ENCODE measurements at regions not wholly inside any gene's neighbourhood (a gene's known extent, or its start where the extent isn't known, plus 50 kb on each side); places are given as distances from the start of the nearest gene placed in this dataset.
A peak's percentile ranks its signal among the peaks of the same experiment; 100 is the strongest.

- no peak for TF ChIP-seq EP300 (IDR thresholded peaks at IDR 0.05)
- no peak for TF ChIP-seq POLR2AphosphoS5 (IDR thresholded peaks at IDR 0.05)
- Histone ChIP-seq H3K4me1 (no peaks in the 10 kb centered on the region), H3K36me3 (no peaks in the 10 kb centered on the region), H3K27ac (no peak overlapping the region), H3K9me3 (peaks cover 0 to 3% (median 0%) of the 10 kb centered on the region in 4 donors), H3K27me3 (no peaks in the 10 kb centered on the region), H3K4me3 (no peak overlapping the region)
- WGBS, 5 donors: 83 to 96% (median 91%) methylated on average over 4 of the region's 4 CpGs
- intact Hi-C loops (cut with DNase I; ENCODE audit: low total_unique reads): no loop called here
- DNase-seq: no peak
Measured at GRCh38 chr6:81638366-81638765, 114.1 kb downstream of the TENT5A start.

DNA sequence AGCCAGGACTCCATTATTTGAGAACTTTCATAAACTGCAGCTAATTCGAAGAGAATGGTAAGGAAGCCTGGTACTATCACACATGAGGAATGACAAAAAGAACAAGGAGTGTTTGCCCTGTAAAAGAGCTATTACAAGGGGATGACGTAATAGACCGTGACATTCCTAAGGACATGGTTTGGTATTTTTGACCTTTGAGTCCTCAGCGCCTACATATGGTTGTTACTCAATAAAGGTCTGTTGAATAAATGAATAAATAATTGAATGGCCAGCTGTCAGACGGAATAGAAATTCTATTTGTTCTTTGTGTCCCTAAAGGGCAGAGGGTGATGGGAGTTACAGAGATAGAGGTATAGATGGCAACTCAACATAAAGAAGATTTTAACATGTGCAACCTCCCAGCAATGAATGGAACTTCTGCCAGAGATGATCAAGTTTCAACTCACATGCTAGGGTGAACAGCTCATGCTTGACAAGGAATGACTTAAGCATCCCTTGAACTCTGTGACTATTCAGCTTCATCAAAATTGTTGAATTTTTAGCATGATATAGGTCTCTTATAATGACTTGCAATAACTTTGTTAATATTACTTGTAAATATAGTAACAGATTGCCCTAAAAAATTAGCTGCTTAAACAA is 115.4 kb downstream of the TENT5A start:
- no peak for DNase-seq
- Histone ChIP-seq H3K9me3 (no peaks in the 10 kb centered on the region), H3K27me3 (no peaks in the 10 kb centered on the region), H3K4me3 (no peak overlapping the region), H3K36me3 (no peaks in the 10 kb centered on the region), H3K27ac (no peak overlapping the region), H3K4me1 (no peaks in the 10 kb centered on the region)
- TF ChIP-seq EP300 (IDR thresholded peaks at IDR 0.05) (no peak), POLR2AphosphoS5 (IDR thresholded peaks at IDR 0.05) (no peak), POLR2A (IDR thresholded peaks at IDR 0.05) (no peak)
- TF ChIP-seq, protein P1, sequence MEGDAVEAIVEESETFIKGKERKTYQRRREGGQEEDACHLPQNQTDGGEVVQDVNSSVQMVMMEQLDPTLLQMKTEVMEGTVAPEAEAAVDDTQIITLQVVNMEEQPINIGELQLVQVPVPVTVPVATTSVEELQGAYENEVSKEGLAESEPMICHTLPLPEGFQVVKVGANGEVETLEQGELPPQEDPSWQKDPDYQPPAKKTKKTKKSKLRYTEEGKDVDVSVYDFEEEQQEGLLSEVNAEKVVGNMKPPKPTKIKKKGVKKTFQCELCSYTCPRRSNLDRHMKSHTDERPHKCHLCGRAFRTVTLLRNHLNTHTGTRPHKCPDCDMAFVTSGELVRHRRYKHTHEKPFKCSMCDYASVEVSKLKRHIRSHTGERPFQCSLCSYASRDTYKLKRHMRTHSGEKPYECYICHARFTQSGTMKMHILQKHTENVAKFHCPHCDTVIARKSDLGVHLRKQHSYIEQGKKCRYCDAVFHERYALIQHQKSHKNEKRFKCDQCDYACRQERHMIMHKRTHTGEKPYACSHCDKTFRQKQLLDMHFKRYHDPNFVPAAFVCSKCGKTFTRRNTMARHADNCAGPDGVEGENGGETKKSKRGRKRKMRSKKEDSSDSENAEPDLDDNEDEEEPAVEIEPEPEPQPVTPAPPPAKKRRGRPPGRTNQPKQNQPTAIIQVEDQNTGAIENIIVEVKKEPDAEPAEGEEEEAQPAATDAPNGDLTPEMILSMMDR (IDR thresholded peaks at IDR 0.05): no peak
- WGBS, 5 donors: 82 to 92% (median 89%) methylated on average over 5 of the region's 5 CpGs
- intact Hi-C loops (cut with DNase I; ENCODE audit: low total_unique reads): no loop called here

DNA sequence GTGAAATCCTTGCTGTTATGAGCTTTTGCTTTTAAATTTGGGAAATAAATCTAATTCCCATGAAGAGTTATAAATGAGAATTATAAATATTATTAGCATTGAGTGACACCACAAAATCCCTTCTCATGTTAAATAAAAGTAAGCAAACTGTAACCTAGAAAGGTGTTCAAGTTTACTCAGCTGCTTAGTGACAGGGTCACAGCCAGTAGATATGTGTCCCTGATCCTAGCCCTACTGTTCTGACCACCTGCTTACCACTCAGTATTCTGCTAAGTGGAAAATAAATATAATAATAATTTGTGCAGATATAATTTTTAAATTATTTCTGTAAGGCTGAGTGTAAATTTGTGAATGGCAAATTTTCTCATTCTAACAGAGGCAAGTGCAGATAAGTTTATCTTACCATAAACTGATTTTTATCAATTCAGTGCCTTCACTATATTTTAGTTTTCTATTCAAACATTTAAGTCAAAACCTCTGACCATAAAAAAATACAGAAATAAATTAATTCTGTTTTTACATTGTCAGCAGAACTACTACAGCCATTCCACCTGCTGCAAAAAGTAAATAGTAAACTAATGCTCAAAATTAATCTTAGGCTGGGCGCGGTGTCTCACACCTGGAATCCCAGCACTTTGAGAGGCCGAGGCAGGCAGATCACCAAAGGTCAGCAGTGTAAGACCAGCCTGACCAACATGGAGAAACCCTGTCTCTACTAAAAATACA is 118.2 kb downstream of the TENT5A start:
- no peak for TF ChIP-seq EP300 (IDR thresholded peaks at IDR 0.05)
- TF ChIP-seq, protein P1 (IDR thresholded peaks at IDR 0.05): no peak
- TF ChIP-seq POLR2AphosphoS5 (IDR thresholded peaks at IDR 0.05): no peak
- TF ChIP-seq POLR2A (IDR thresholded peaks at IDR 0.05): no peak

GRCh38 chr6:81633391-81633790 is 119.1 kb downstream of the TENT5A start:
- TF ChIP-seq, protein P1 (IDR thresholded peaks at IDR 0.05): no peak
- TF ChIP-seq POLR2A (IDR thresholded peaks at IDR 0.05) (no peak), EP300 (IDR thresholded peaks at IDR 0.05) (no peak), POLR2AphosphoS5 (IDR thresholded peaks at IDR 0.05) (no peak)
- intact Hi-C loops (cut with DNase I; ENCODE audit: low total_unique reads): no loop called here
- H3K27me3 ChIP-seq: no peaks in the 10 kb centered on the region
- no peak for DNase-seq
- H3K36me3 ChIP-seq: no peaks in the 10 kb centered on the region
- no peak overlapping the region for H3K27ac ChIP-seq
- no peaks in the 10 kb centered on the region for H3K4me1 ChIP-seq
- peaks cover 0 to 23% (median 2%) of the 10 kb centered on the region in 4 donors for H3K9me3 ChIP-seq
- no peak overlapping the region for H3K4me3 ChIP-seq

More for the DNA sequence above, 118.2 kb downstream of the TENT5A start:
- H3K27me3 ChIP-seq: no peaks in the 10 kb centered on the region
- no peak overlapping the region for H3K4me3 ChIP-seq
- WGBS, 5 donors: 68 to 76% (median 75%) methylated on average over 3 of the region's 3 CpGs
- H3K27ac ChIP-seq: no peak overlapping the region
- no peaks in the 10 kb centered on the region for H3K4me1 ChIP-seq
- peaks cover 0 to 20% (median 2%) of the 10 kb centered on the region in 4 donors for H3K9me3 ChIP-seq
- peak in 1 of 2 donors; percentile 3 for DNase-seq
- intact Hi-C loops (cut with DNase I; ENCODE audit: low total_unique reads): no loop called here
- no peaks in the 10 kb centered on the region for H3K36me3 ChIP-seq

DNA sequence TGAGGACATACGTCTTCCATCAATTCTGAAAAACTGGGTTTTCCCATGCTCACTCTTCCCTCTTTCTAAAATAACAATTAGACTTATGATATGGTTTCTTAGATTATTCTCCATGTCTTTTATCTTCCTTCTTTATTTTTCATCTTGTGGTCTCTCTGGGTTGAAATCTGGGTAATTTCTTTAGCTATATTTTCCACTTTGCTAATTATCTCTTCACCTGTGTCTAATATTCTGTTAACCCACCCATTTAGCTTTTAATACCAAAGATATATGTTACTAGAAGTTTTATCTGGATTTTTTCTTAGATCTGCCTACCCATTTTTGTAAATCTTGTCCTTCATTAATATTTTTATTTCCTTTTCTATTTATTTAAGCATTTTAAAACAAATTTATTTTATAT is 121.8 kb downstream of the TENT5A start:
- intact Hi-C loops (cut with DNase I; ENCODE audit: low total_unique reads): no loop called here
- Histone ChIP-seq H3K27me3 (no peaks in the 10 kb centered on the region), H3K4me1 (no peaks in the 10 kb centered on the region), H3K4me3 (no peak overlapping the region), H3K27ac (no peak overlapping the region), H3K36me3 (no peaks in the 10 kb centered on the region), H3K9me3 (peaks cover 0 to 23% (median 2%) of the 10 kb centered on the region in 4 donors)
- WGBS, 5 donors: 90 to 97% (median 95%) methylated on average over 1 of the region's 1 CpG
- no peak for DNase-seq
- no peak for TF ChIP-seq POLR2A (IDR thresholded peaks at IDR 0.05)
- TF ChIP-seq POLR2AphosphoS5 (IDR thresholded peaks at IDR 0.05): no peak
- TF ChIP-seq, protein P1 (IDR thresholded peaks at IDR 0.05): no peak
- TF ChIP-seq EP300 (IDR thresholded peaks at IDR 0.05): no peak

Measured in stomach (tissue), 8 donors.